ENCODE measurements at regions not wholly inside any gene's neighbourhood (a gene's known extent, or its start where the extent isn't known, plus 50 kb on each side); places are given as distances from the start of the nearest gene placed in this dataset.

DNA sequence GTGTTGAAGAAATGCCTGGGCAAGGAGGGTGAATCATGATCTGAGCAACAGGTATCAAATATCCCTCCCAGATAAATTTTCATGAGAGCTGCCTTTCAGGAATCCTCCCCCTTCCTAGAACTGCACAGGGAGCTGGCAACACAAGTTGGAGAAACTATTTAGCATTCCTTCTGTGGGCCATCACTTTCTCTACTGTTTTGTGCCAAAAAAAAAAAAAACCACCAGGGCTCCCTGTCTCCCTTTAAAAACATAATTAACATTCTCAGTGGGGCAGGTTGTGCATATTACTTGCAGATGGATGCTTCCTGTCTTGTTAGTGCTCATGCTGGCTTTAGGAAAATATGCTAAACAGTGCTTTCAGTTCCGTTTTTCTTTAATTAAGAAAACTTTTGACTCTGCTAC is 234.9 kb upstream of the LMCD1 start:
- TF ChIP-seq, protein P1, sequence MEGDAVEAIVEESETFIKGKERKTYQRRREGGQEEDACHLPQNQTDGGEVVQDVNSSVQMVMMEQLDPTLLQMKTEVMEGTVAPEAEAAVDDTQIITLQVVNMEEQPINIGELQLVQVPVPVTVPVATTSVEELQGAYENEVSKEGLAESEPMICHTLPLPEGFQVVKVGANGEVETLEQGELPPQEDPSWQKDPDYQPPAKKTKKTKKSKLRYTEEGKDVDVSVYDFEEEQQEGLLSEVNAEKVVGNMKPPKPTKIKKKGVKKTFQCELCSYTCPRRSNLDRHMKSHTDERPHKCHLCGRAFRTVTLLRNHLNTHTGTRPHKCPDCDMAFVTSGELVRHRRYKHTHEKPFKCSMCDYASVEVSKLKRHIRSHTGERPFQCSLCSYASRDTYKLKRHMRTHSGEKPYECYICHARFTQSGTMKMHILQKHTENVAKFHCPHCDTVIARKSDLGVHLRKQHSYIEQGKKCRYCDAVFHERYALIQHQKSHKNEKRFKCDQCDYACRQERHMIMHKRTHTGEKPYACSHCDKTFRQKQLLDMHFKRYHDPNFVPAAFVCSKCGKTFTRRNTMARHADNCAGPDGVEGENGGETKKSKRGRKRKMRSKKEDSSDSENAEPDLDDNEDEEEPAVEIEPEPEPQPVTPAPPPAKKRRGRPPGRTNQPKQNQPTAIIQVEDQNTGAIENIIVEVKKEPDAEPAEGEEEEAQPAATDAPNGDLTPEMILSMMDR (conservative IDR thresholded peaks at IDR 0.05; ENCODE audit: low read length) = no peak
- TF ChIP-seq EZH2phosphoT487 (IDR thresholded peaks at IDR 0.05; ENCODE audit: borderline replicate concordance, low read depth, low read length) = no peak

Data from OCI-LY7 (cell line).